Posterior cingulate gyrus (tissue), 11 donors: ENCODE measurements at regions not wholly inside any gene's neighbourhood (a gene's known extent, or its start where the extent isn't known, plus 50 kb on each side); places are given as distances from the start of the nearest gene placed in this dataset.

Source experiments
- DNase-seq, 10 donors: peaks; one replicate each; pipeline versions ENCODE4 v3.0.0 to v3.0.0-alpha.2; 2020 to 2021; ENCODE audit warnings: mixed read lengths in 3 of 10
- intact Hi-C: fragments of 100-400 bp; cut with DNase I; formaldehyde crosslinking; loops from one replicate; pipeline ENCODE4 v1.15.1; 2023

- intact Hi-C loops = no loop called here
- DNase-seq = no peak
Measured at GRCh38 chr6:113347436-113347835, 509.7 kb upstream of the MARCKS start.

- no peak for DNase-seq
- intact Hi-C loops = no loop called here
Measured at GRCh38 chr6:113350461-113350860, 506.7 kb upstream of the MARCKS start.

- intact Hi-C loops = no loop called here
Measured at GRCh38 chr6:113351173-113351834, 505.8 kb upstream of the MARCKS start.

GRCh38 chr6:113352029-113352801 lies 504.9 kb upstream of the MARCKS start:
- DNase-seq = no peak
- intact Hi-C loops = no loop called here

More at GRCh38 chr6:113351173-113351834, 505.8 kb upstream of the MARCKS start:
- no peak for DNase-seq

GRCh38 chr6:113352831-113353230 lies 504.3 kb upstream of the MARCKS start:
- DNase-seq = no peak
- intact Hi-C loops = no loop called here

GRCh38 chr6:113353392-113353791 lies 503.8 kb upstream of the MARCKS start:
- intact Hi-C loops = no loop called here
- no peak for DNase-seq

- intact Hi-C loops = no loop called here
- no peak for DNase-seq
Measured at GRCh38 chr6:113354204-113354895, 502.8 kb upstream of the MARCKS start.

GRCh38 chr6:113356139-113356538 lies 501.0 kb upstream of the MARCKS start:
- DNase-seq = no peak
- intact Hi-C loops = no loop called here

- no peak for DNase-seq
Measured at GRCh38 chr6:113357041-113357440, 500.1 kb upstream of the MARCKS start.

GRCh38 chr6:113358063-113358583 lies 499.0 kb upstream of the MARCKS start:
- intact Hi-C loops = no loop called here

More at GRCh38 chr6:113357041-113357440, 500.1 kb upstream of the MARCKS start:
- intact Hi-C loops = no loop called here

GRCh38 chr6:113359155-113360140 lies 497.7 kb upstream of the MARCKS start:
- intact Hi-C loops = no loop called here
- DNase-seq = no peak

More at GRCh38 chr6:113358063-113358583, 499.0 kb upstream of the MARCKS start:
- DNase-seq = no peak

GRCh38 chr6:113361014-113361645 lies 496.0 kb upstream of the MARCKS start:
- intact Hi-C loops = no loop called here
- DNase-seq = no peak

- intact Hi-C loops = no loop called here
- DNase-seq = no peak
Measured at GRCh38 chr6:113362301-113363047, 494.7 kb upstream of the MARCKS start.

GRCh38 chr6:113363048-113363798 lies 493.9 kb upstream of the MARCKS start:
- intact Hi-C loops = no loop called here
- no peak for DNase-seq

- DNase-seq = no peak
- intact Hi-C loops = no loop called here
Measured at GRCh38 chr6:113363866-113364265, 493.3 kb upstream of the MARCKS start.

GRCh38 chr6:113364766-113365165 lies 492.4 kb upstream of the MARCKS start:
- no peak for DNase-seq
- intact Hi-C loops = no loop called here

GRCh38 chr6:113365191-113365590 lies 492.0 kb upstream of the MARCKS start:
- intact Hi-C loops = no loop called here

GRCh38 chr6:113366505-113366904 lies 490.6 kb upstream of the MARCKS start:
- intact Hi-C loops = no loop called here
- no peak for DNase-seq

More at GRCh38 chr6:113365191-113365590, 492.0 kb upstream of the MARCKS start:
- DNase-seq = no peak
